ENCODE measurements at regions not wholly inside any gene's neighbourhood (a gene's known extent, or its start where the extent isn't known, plus 50 kb on each side); places are given as distances from the start of the nearest gene placed in this dataset.

GRCh38 chr7:17405786-17406185, 107.3 kb downstream of the AHR start:
- BruUV-seq (replicated peaks) = no TSS peak
- intact Hi-C loops (cut with micrococcal nuclease; ENCODE audit: unreplicated experiment) = no loop called here
- Histone ChIP-seq H3K27ac (ENCODE audit: low read length) (no peak overlapping the region), H3K9me3 (ENCODE audit: control insufficient read depth, insufficient read depth, low read depth, low read length) (no peaks in the 10 kb centered on the region), H3K4me3 (ENCODE audit: low read depth in 2 of 2, low read length in 2 of 2) (no peak overlapping the region), H3K27me3 (ENCODE audit: control insufficient read depth, insufficient read depth, low read length) (no peaks in the 10 kb centered on the region), H3K4me1 (ENCODE audit: control insufficient read depth, insufficient read depth, low read length) (peaks cover 8% of the 10 kb centered on the region), H3K36me3 (ENCODE audit: control insufficient read depth, insufficient read depth, low read length) (no peaks in the 10 kb centered on the region)
- CTCF ChIA-PET = no interaction called here
- in situ Hi-C loops (cut with HindIII; ENCODE audit: low pct_unique_long_range_greater_than_20kb, low sequenced_read_pairs) = no loop called here
- POLR2A ChIA-PET = no interaction called here
- ATAC-seq (no peak), DNase-seq (ENCODE audit: low read depth, low spot score) (peak; percentile 64)
- TF ChIP-seq, protein P1, sequence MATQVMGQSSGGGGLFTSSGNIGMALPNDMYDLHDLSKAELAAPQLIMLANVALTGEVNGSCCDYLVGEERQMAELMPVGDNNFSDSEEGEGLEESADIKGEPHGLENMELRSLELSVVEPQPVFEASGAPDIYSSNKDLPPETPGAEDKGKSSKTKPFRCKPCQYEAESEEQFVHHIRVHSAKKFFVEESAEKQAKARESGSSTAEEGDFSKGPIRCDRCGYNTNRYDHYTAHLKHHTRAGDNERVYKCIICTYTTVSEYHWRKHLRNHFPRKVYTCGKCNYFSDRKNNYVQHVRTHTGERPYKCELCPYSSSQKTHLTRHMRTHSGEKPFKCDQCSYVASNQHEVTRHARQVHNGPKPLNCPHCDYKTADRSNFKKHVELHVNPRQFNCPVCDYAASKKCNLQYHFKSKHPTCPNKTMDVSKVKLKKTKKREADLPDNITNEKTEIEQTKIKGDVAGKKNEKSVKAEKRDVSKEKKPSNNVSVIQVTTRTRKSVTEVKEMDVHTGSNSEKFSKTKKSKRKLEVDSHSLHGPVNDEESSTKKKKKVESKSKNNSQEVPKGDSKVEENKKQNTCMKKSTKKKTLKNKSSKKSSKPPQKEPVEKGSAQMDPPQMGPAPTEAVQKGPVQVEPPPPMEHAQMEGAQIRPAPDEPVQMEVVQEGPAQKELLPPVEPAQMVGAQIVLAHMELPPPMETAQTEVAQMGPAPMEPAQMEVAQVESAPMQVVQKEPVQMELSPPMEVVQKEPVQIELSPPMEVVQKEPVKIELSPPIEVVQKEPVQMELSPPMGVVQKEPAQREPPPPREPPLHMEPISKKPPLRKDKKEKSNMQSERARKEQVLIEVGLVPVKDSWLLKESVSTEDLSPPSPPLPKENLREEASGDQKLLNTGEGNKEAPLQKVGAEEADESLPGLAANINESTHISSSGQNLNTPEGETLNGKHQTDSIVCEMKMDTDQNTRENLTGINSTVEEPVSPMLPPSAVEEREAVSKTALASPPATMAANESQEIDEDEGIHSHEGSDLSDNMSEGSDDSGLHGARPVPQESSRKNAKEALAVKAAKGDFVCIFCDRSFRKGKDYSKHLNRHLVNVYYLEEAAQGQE (IDR thresholded peaks at IDR 0.05; ENCODE audit: insufficient read depth in 1 of 2, low read depth in 2 of 2, low read length in 1 of 2) = no peak
- TF ChIP-seq TCF7L2 (IDR thresholded peaks at IDR 0.05; ENCODE audit: low read depth, low read length) (no peak), POLR2AphosphoS5 (IDR thresholded peaks at IDR 0.05; ENCODE audit: low read depth, low read length) (no peak), SIN3A (IDR thresholded peaks at IDR 0.05; ENCODE audit: borderline replicate concordance, insufficient read depth, low read depth, low read length) (no peak)
- TF ChIP-seq, protein P2, sequence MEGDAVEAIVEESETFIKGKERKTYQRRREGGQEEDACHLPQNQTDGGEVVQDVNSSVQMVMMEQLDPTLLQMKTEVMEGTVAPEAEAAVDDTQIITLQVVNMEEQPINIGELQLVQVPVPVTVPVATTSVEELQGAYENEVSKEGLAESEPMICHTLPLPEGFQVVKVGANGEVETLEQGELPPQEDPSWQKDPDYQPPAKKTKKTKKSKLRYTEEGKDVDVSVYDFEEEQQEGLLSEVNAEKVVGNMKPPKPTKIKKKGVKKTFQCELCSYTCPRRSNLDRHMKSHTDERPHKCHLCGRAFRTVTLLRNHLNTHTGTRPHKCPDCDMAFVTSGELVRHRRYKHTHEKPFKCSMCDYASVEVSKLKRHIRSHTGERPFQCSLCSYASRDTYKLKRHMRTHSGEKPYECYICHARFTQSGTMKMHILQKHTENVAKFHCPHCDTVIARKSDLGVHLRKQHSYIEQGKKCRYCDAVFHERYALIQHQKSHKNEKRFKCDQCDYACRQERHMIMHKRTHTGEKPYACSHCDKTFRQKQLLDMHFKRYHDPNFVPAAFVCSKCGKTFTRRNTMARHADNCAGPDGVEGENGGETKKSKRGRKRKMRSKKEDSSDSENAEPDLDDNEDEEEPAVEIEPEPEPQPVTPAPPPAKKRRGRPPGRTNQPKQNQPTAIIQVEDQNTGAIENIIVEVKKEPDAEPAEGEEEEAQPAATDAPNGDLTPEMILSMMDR (IDR thresholded peaks at IDR 0.05) = no peak

- intact Hi-C loops (cut with micrococcal nuclease; ENCODE audit: unreplicated experiment) = no loop called here
- DNase-seq (ENCODE audit: low read depth, low spot score) (no peak), ATAC-seq (no peak)
- Histone ChIP-seq H3K9me3 (ENCODE audit: control insufficient read depth, insufficient read depth, low read depth, low read length) (no peaks in the 10 kb centered on the region), H3K27me3 (ENCODE audit: control insufficient read depth, insufficient read depth, low read length) (no peaks in the 10 kb centered on the region), H3K36me3 (ENCODE audit: control insufficient read depth, insufficient read depth, low read length) (no peaks in the 10 kb centered on the region), H3K4me1 (ENCODE audit: control insufficient read depth, insufficient read depth, low read length) (peaks cover 8% of the 10 kb centered on the region), H3K4me3 (ENCODE audit: low read depth in 2 of 2, low read length in 2 of 2) (no peak overlapping the region), H3K27ac (ENCODE audit: low read length) (no peak overlapping the region)
- POLR2A ChIA-PET = no interaction called here
- CTCF ChIA-PET = no interaction called here
- in situ Hi-C loops (cut with HindIII; ENCODE audit: low pct_unique_long_range_greater_than_20kb, low sequenced_read_pairs) = no loop called here
- TF ChIP-seq, protein P2 (IDR thresholded peaks at IDR 0.05) = no peak
- TF ChIP-seq TCF7L2 (IDR thresholded peaks at IDR 0.05; ENCODE audit: low read depth, low read length) = no peak
- TF ChIP-seq POLR2AphosphoS5 (IDR thresholded peaks at IDR 0.05; ENCODE audit: low read depth, low read length) = no peak
- TF ChIP-seq, protein P1 (IDR thresholded peaks at IDR 0.05; ENCODE audit: insufficient read depth in 1 of 2, low read depth in 2 of 2, low read length in 1 of 2) = no peak
- no peak for TF ChIP-seq SIN3A (IDR thresholded peaks at IDR 0.05; ENCODE audit: borderline replicate concordance, insufficient read depth, low read depth, low read length)
- no TSS peak for BruUV-seq (replicated peaks)
Measured at GRCh38 chr7:17406738-17407137, 108.3 kb downstream of the AHR start.
